ENCODE measurements at regions not wholly inside any gene's neighbourhood (a gene's known extent, or its start where the extent isn't known, plus 50 kb on each side); places are given as distances from the start of the nearest gene placed in this dataset.

- TF ChIP-seq CTCF (IDR thresholded peaks at IDR 0.05), result no peak
- TF ChIP-seq EP300 (IDR thresholded peaks at IDR 0.05), result no peak
Observed at GRCh38 chr9:107087222-107087621, 195.9 kb upstream of the RAD23B start.
